ENCODE measurements at regions not wholly inside any gene's neighbourhood (a gene's known extent, or its start where the extent isn't known, plus 50 kb on each side); places are given as distances from the start of the nearest gene placed in this dataset.

DNA sequence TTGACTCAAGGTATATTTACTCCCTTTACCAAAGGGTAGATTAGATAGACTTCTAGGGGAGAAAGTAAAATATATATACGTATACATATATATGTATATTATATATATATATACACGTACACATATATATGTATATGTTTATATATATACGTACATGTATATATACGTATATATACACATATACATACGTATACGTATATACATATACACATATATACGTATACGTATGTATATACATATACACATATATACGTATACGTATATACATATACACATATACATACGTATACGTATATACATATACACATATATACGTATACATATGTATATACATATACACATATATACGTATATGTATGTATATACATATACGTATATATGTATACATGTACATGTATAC is 430.5 kb upstream of the ANO3 start:
- DNase-seq = no peak

- no peak for DNase-seq
These were observed 429.5 kb upstream of the ANO3 start for GRCh38 chr11:25902476-25902875.

- no peak for DNase-seq
These were observed 423.2 kb upstream of the ANO3 start for GRCh38 chr11:25908726-25909125.

- no peak for DNase-seq
These were observed 421.8 kb upstream of the ANO3 start for GRCh38 chr11:25910086-25910485.

GRCh38 chr11:25920356-25920755 is 411.6 kb upstream of the ANO3 start:
- no peak for DNase-seq

DNA sequence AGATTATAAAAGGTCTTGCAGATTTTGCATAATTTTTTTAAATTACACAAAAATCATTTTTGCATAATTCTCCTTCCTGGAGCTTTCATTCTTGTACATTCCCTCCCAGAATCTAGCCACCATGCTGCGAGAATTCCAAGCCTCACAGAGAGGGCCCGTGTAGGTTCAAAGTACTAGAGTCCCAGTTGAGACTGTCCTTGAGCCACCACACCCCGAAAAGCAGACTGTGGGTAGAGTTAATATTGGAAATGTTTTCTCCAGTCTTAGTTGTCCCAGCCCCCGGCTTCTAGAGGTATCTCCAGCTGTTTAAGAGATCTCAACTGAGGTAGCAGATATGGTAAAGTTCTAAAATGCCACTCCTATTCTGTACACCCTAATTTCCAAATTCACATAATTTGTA is 407.3 kb upstream of the ANO3 start:
- DNase-seq = no peak

DNA sequence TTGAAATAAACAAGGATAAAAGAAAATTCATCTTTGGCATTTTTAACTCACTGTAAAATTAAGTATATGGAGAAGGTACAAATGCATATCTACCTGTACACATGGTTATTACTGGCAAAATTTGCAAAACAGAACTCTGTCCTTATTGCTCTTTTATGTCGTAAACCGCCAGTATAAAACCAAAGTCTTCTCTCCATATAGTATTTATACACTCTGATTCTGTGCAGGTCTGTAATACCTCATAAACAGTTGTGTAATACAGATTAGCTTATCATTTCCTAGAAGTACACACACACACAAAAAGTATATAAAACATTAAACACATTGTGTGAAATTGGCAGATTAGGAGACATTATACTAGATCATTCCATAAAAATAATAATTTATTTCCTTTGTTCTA is 406.6 kb upstream of the ANO3 start:
- DNase-seq = no peak

DNA sequence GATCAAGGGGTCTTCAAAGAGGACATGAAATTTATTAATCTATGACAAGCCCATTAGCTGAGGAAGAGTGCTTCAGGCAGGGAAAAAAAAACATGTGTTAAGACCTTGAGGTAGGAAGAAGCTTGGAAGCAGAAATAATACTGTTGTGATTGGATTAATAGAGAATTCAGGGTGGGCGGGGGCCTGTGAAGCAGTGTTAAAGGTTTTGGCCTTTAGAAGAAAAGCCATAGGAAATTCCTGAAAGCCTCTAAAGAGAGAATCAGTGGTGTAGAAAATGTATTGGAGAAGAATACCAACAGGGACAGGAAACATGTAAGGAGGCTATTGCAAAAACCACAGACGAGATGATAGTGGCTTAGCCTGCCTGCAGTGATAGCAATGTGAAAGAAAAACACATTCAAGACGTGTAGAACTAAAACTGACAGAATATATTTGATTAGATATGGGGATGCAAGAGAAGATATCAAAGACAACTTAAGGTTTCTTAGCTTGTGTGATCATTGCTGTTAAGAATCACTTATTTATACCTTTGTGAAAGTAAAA is 404.4 kb upstream of the ANO3 start:
- DNase-seq = no peak

DNA sequence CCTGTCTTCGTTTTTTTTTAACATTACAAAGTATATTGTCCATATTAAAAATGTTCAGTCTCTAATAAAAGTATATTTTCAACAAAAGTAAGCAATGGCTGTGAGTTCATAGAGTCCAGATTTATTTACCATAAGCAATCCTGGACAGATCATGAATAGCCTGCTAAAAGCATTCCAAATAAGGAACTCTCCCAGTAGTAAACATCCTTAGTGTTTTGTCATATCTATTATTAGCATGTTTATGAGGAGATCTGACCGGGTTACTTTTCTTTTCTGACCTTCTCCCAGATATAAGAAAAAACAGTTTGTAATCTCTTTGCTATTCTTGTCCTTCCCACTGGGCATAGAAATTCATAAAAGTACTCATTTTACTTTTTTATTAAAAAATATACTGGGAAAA is 403.9 kb upstream of the ANO3 start:
- DNase-seq = no peak

DNA sequence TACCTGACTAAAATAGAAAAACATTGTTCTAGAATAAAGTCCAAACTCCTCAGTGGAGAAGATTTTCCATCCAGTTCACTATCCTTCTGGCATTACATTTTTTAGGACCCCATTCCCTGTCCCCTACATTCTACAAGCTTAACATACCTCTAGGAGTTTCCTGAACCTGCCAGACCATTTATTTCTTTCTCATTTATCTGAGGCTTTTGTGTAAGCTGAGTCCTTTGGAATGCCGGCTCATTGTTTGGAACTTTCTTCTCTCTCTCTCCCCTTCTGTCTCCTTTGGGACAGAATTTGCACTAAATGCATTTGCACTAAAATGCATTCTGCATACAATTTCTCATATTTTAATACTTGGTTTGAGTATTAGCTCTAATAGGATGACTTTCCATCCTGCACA is 393.0 kb upstream of the ANO3 start:
- DNase-seq = no peak

GRCh38 chr11:25939691-25940090 is 392.2 kb upstream of the ANO3 start:
- no peak for DNase-seq

DNA sequence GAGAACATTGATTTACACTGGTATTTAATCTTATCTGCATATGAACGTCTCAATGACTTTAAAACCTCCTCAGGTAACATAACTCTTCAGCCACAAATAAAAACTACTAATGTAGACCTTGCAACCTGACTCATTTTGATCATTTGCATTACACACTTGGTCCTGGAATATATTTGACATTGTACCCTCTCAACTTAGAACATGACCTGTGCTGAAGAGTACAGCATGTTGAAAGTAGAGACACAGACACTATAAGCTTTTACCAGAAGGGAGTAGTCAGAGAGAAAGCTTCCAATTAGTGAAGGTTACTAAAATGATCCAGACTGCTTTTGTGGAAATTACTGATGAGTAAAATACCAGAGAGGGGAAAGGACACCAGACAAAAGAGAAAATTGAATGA is 390.6 kb upstream of the ANO3 start:
- no peak for DNase-seq

GRCh38 chr11:25943031-25943430 is 388.9 kb upstream of the ANO3 start:
- no peak for DNase-seq

- DNase-seq = no peak
These were observed 387.9 kb upstream of the ANO3 start for GRCh38 chr11:25943777-25944661.

- DNase-seq = no peak
These were observed 382.0 kb upstream of the ANO3 start for GRCh38 chr11:25949918-25950317.

DNA sequence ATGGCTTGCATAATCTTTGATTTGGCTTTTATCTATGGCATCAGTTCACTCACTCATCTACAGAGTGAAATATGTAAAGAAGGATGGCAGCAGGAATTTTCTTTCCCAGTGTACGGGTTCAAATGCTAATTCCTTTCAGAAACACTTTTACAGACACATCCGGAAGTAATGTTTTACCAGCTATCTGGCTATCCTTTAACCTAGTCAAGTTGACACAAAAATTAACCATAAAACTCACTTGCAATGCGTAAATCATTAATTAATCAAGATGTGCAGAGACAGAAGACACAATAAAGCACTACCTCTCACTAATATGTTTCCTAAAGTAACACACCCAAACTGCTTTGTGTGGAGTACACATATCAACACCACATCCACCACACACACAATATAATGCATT is 378.9 kb upstream of the ANO3 start:
- DNase-seq = no peak

DNA sequence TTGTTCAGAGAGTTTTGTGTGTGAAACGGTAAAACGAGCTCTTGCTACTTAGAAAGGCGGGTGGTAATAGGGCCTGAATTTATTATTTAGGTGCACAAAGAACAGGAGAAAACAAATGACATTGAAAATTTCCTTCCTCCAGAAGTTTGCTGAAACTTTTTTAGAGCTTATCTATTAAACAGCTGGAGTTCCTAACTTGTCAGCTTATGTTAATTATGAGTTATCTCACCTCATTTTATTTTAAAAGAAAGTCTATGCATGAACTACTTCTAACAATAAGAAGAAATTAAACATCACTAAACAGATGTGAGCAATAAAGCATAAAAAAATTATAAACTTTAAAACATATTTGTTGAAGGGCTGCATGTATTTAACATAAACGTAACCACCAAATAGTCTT is 373.9 kb upstream of the ANO3 start:
- DNase-seq = no peak

- DNase-seq = no peak
These were observed 370.4 kb upstream of the ANO3 start for GRCh38 chr11:25961539-25961938.

- no peak for DNase-seq
These were observed 361.0 kb upstream of the ANO3 start for GRCh38 chr11:25970726-25971508.

DNA sequence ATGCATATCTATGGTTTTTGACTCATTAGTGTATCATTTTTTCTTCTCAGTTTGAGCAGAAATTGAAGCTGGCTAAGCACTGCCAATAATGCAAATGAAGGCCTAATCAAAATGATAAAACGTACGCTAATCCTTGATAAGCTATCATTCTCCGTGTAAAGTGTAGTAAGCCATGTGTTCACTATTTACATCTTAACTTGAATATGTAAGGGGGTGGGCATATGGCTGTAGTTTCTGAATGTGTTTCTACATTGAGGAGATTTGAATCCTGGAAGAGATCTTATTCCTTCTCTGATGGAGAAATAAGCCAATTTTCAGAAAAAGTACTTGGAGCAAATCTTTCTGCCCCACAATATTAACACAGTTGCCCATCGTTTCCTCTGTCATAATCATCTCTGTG is 351.8 kb upstream of the ANO3 start:
- DNase-seq = no peak

DNA sequence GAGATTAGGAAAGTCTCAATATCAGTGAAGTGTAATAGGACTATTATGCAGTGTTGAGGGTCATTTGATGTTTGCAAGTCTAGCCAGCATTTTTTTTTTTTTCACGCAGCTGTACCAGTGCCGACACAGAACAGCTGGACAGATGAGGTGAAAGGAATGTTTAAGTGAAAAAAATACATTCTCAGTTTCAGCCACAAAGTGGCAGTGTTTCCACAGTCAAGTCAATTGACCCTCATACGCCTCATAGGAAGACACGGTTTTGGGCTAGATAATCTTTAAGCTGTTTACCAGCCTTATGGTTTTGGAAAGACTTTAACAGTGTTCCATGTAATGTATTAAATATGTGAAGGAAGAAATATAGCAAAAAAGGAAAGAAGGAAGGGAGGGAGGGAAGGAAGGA is 349.9 kb upstream of the ANO3 start:
- DNase-seq = no peak

DNA sequence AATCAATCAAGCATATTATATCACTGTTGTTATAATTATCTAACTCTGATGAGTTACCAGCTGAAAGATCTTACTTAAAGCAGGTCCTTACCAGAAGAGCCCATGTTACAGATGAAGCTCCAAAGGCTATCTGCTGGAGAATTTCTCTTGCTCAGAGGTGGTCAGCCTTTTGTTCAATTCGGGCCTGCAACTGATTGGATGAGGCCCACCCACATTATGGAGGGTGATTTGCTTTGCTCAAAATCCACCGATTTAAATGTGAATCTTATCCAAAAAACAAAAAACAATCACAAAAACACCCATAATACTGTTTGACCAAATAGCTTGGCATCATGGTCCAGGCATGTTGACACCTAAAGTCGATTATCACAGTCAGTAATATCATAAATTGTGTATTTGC is 348.6 kb upstream of the ANO3 start:
- no peak for DNase-seq

GRCh38 chr11:25988178-25988577 is 343.8 kb upstream of the ANO3 start:
- DNase-seq = no peak

DNA sequence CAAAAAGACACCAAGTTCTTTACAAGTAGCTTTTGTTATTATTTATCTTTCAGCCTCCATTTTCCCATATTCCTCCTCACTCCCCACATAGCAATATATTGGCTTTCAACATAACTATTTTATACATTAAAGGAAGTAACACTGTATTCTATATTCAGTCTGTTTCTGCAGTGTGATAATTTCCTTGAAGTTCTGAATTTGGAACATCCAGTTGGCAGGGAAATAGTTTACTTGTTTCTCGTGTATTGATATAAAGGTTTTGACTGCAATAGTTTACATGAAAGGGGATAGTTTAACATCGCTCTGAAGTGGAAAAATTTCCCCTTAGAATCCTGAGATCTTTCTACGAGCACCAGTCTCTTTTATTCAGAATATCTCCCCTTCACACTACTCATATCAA is 341.5 kb upstream of the ANO3 start:
- DNase-seq = no peak
